ENCODE measurements at regions not wholly inside any gene's neighbourhood (a gene's known extent, or its start where the extent isn't known, plus 50 kb on each side); places are given as distances from the start of the nearest gene placed in this dataset.

GRCh38 chr12:107378609-107379008 lies 285.3 kb upstream of the CRY1 start:
- TF ChIP-seq CTCF (IDR thresholded peaks at IDR 0.05) (no peak), POLR2A (IDR thresholded peaks at IDR 0.05) (no peak)

Measured in esophagus squamous epithelium (tissue), 4 donors.